Nephron progenitor cell (in vitro differentiated cells): ENCODE measurements at regions not wholly inside any gene's neighbourhood (a gene's known extent, or its start where the extent isn't known, plus 50 kb on each side); places are given as distances from the start of the nearest gene placed in this dataset.

ENCODE experiments used
- DNase-seq: peaks from one replicate; pipeline ENCODE4 v3.0.0; 2021
- H3K27ac Mint-ChIP-seq: 2 replicates; pipeline ENCODE4 v1.8.0; 2021; ENCODE audit warnings: mild to moderate bottlenecking, moderate library complexity, mixed read lengths
- H3K27me3 Mint-ChIP-seq: 2 replicates; pipeline ENCODE4 v1.8.0; 2021; ENCODE audit warnings: mild to moderate bottlenecking, low read depth, mixed read lengths; ENCODE audit not compliant: poor library complexity
- H3K36me3 Mint-ChIP-seq: 2 replicates; pipeline ENCODE4 v1.8.0; 2021; ENCODE audit warnings: low read depth, mixed read lengths
- H3K4me1 Mint-ChIP-seq: 2 replicates; pipeline ENCODE4 v1.8.0; 2021; ENCODE audit warnings: mixed read lengths
- H3K4me3 Mint-ChIP-seq: 2 replicates; pipeline ENCODE4 v1.8.0; 2021; ENCODE audit warnings: mild to moderate bottlenecking, moderate library complexity, mixed read lengths
- H3K9me3 Mint-ChIP-seq: 2 replicates; pipeline ENCODE4 v1.8.0; 2021; ENCODE audit warnings: mild to moderate bottlenecking, moderate library complexity, mixed read lengths
- TF ChIP-seq, protein P1 (sequence below): fragments of 200-600 bp; sonication (generic); IDR thresholded peaks from 2 replicates; pipeline ENCODE4 v1.5.0; 2021; ENCODE audit warnings: antibody characterized with exemption

GRCh38 chr17:12597895-12598294 is 67.8 kb upstream of the MYOCD start:
- H3K27me3 Mint-ChIP-seq, result peaks cover 10% of the 10 kb centered on the region
- peaks cover 22% of the 10 kb centered on the region for H3K4me1 Mint-ChIP-seq
- TF ChIP-seq, protein P1, sequence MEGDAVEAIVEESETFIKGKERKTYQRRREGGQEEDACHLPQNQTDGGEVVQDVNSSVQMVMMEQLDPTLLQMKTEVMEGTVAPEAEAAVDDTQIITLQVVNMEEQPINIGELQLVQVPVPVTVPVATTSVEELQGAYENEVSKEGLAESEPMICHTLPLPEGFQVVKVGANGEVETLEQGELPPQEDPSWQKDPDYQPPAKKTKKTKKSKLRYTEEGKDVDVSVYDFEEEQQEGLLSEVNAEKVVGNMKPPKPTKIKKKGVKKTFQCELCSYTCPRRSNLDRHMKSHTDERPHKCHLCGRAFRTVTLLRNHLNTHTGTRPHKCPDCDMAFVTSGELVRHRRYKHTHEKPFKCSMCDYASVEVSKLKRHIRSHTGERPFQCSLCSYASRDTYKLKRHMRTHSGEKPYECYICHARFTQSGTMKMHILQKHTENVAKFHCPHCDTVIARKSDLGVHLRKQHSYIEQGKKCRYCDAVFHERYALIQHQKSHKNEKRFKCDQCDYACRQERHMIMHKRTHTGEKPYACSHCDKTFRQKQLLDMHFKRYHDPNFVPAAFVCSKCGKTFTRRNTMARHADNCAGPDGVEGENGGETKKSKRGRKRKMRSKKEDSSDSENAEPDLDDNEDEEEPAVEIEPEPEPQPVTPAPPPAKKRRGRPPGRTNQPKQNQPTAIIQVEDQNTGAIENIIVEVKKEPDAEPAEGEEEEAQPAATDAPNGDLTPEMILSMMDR, result no peak
- DNase-seq, result no peak
- no peak overlapping the region for H3K27ac Mint-ChIP-seq
- peaks cover 10% of the 10 kb centered on the region for H3K36me3 Mint-ChIP-seq
- no peak overlapping the region for H3K4me3 Mint-ChIP-seq
- peaks cover 25% of the 10 kb centered on the region for H3K9me3 Mint-ChIP-seq

DNA sequence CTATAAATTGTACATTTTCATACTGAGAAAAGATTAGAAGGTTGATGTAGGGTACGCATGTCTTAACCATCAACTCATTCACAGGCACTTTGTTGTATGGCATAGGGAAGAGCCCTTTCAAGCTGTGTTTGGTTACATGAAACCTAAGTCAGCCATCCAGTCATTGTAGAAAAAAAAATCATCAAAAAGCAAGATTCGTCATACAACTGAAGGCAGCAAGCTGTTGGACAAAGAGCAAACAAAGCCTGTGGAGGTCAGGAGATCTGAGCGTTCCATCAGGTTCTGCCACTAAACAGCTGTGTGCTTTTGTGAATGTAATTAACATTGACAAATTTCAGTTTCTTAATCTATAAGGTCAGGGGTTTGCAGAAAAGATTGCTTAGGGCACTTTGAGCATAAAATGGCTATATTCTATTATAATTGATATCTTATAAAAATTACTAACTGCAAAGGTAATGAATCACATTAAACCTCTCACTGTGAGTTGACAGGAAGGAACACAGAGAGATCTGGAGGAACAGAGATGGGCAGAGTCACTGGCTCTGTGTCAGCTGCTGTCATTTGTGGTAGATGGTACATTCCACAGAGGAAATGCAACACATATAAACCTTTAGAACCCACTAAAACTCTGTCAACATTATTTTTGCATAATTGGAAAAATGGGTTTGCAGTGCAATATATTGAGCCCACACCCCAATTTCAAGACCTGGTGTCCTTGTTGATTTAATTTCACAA is 66.3 kb upstream of the MYOCD start:
- H3K36me3 Mint-ChIP-seq, result peaks cover 10% of the 10 kb centered on the region
- peak overlapping the region; percentile 3 for H3K27ac Mint-ChIP-seq
- H3K4me1 Mint-ChIP-seq, result peaks cover 27% of the 10 kb centered on the region
- peaks cover 14% of the 10 kb centered on the region for H3K9me3 Mint-ChIP-seq
- TF ChIP-seq, protein P1, result no peak
- no peak overlapping the region for H3K4me3 Mint-ChIP-seq
- H3K27me3 Mint-ChIP-seq, result peaks cover 11% of the 10 kb centered on the region
- DNase-seq, result no peak

DNA sequence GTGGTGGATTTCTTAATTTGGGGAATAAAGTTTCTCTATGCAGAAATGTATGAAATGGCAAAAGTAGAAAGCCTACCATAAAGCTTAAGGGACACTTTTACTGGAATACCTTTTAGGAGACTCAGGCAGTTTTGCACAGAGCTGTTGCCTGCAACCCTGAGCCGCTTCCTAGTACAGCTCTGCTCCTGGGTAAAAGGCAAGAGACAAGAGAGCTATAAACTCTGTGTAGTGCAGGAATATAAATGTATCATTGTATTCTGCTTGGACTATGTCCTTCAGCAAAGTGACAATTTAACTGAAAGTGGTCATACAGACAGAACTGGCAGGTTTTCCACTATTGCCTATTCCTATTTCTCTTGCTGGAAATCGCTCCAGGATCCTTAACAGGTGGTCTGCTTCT is 65.3 kb upstream of the MYOCD start:
- H3K27ac Mint-ChIP-seq, result peak overlapping the region; percentile 24
- no peak overlapping the region for H3K4me3 Mint-ChIP-seq
- peaks cover 3% of the 10 kb centered on the region for H3K36me3 Mint-ChIP-seq
- no peak for DNase-seq
- TF ChIP-seq, protein P1, result no peak
- peaks cover 27% of the 10 kb centered on the region for H3K4me1 Mint-ChIP-seq
- H3K27me3 Mint-ChIP-seq, result peaks cover 11% of the 10 kb centered on the region
- peaks cover 5% of the 10 kb centered on the region for H3K9me3 Mint-ChIP-seq

DNA sequence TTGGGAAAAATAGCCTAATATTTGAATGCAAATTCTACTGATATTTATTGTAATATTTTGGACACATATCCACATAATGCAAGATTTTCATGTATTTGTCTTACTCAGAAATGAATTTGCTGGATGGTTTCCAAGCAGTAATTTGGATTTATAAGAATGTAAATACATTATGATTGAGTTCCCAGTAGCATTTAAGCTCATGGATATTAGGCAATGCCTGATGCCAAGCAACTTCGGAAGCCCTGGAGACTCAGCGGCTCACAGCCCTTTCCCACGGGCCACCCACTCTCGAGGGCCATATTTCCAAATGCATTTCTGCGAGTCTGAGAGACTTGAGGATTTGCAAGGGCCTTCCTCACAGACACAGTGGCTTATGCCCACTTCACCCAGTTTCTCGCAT is 62.1 kb upstream of the MYOCD start:
- Mint-ChIP-seq H3K36me3 (no peaks in the 10 kb centered on the region), H3K4me3 (no peak overlapping the region), H3K27ac (no peak overlapping the region), H3K9me3 (peaks cover 3% of the 10 kb centered on the region), H3K4me1 (peaks cover 25% of the 10 kb centered on the region), H3K27me3 (peaks cover 6% of the 10 kb centered on the region)
- no peak for DNase-seq
- TF ChIP-seq, protein P1, result no peak

- no peaks in the 10 kb centered on the region for H3K36me3 Mint-ChIP-seq
- H3K9me3 Mint-ChIP-seq, result peaks cover 3% of the 10 kb centered on the region
- H3K4me3 Mint-ChIP-seq, result no peak overlapping the region
- H3K27ac Mint-ChIP-seq, result no peak overlapping the region
- DNase-seq, result no peak
- TF ChIP-seq, protein P1, result no peak
- peaks cover 11% of the 10 kb centered on the region for H3K4me1 Mint-ChIP-seq
- H3K27me3 Mint-ChIP-seq, result peaks cover 6% of the 10 kb centered on the region
These were observed 60.5 kb upstream of the MYOCD start for GRCh38 chr17:12605222-12605621.

GRCh38 chr17:12613566-12613965 is 52.1 kb upstream of the MYOCD start:
- no peak for DNase-seq
- H3K4me3 Mint-ChIP-seq, result no peak overlapping the region
- TF ChIP-seq, protein P1, result no peak
- H3K36me3 Mint-ChIP-seq, result no peaks in the 10 kb centered on the region
- peaks cover 4% of the 10 kb centered on the region for H3K9me3 Mint-ChIP-seq
- H3K27ac Mint-ChIP-seq, result no peak overlapping the region
- H3K27me3 Mint-ChIP-seq, result peaks cover 5% of the 10 kb centered on the region
- H3K4me1 Mint-ChIP-seq, result peaks cover 8% of the 10 kb centered on the region
